ENCODE measurements at regions not wholly inside any gene's neighbourhood (a gene's known extent, or its start where the extent isn't known, plus 50 kb on each side); places are given as distances from the start of the nearest gene placed in this dataset.

- Histone ChIP-seq H3F3A (ENCODE audit: insufficient read depth, low read length, poor library complexity, severe bottlenecking) (no peaks in the 10 kb centered on the region), H3K36me3 (ENCODE audit: insufficient read depth, low read length) (no peaks in the 10 kb centered on the region), H3K27ac (ENCODE audit: low read length) (no peak overlapping the region), H3K79me2 (replicated peaks; ENCODE audit: insufficient read depth, low read length) (no peaks in the 10 kb centered on the region), H3K9me2 (ENCODE audit: insufficient read depth, low read length) (no peaks in the 10 kb centered on the region), H2AFZ (ENCODE audit: low read depth, low read length) (no peak overlapping the region), H3K27me3 (ENCODE audit: insufficient read depth, low read depth, low read length) (no peaks in the 10 kb centered on the region), H3K4me2 (ENCODE audit: low read length) (no peak overlapping the region), H3K9me3 (ENCODE audit: low read length) (no peaks in the 10 kb centered on the region), H4K20me1 (ENCODE audit: insufficient read depth) (no peaks in the 10 kb centered on the region), H3K9ac (ENCODE audit: low read length) (no peak overlapping the region), H3K4me3 (ENCODE audit: low read length) (no peak overlapping the region)
- TF ChIP-seq, protein P1, sequence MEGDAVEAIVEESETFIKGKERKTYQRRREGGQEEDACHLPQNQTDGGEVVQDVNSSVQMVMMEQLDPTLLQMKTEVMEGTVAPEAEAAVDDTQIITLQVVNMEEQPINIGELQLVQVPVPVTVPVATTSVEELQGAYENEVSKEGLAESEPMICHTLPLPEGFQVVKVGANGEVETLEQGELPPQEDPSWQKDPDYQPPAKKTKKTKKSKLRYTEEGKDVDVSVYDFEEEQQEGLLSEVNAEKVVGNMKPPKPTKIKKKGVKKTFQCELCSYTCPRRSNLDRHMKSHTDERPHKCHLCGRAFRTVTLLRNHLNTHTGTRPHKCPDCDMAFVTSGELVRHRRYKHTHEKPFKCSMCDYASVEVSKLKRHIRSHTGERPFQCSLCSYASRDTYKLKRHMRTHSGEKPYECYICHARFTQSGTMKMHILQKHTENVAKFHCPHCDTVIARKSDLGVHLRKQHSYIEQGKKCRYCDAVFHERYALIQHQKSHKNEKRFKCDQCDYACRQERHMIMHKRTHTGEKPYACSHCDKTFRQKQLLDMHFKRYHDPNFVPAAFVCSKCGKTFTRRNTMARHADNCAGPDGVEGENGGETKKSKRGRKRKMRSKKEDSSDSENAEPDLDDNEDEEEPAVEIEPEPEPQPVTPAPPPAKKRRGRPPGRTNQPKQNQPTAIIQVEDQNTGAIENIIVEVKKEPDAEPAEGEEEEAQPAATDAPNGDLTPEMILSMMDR (IDR thresholded peaks at IDR 0.05; ENCODE audit: poor library complexity, severe bottlenecking): no peak
- TF ChIP-seq TAF1 (IDR thresholded peaks at IDR 0.05; ENCODE audit: low read depth) (no peak), EP300 (conservative IDR thresholded peaks at IDR 0.05; ENCODE audit: poor library complexity, severe bottlenecking) (no peak), EZH2 (IDR thresholded peaks at IDR 0.05; ENCODE audit: borderline replicate concordance, insufficient read depth, low read length, poor library complexity, severe bottlenecking) (no peak), MXI1 (conservative IDR thresholded peaks at IDR 0.05; ENCODE audit: poor library complexity, severe bottlenecking) (no peak), SMC3 (conservative IDR thresholded peaks at IDR 0.05; ENCODE audit: poor library complexity) (no peak), POLR2AphosphoS5 (IDR thresholded peaks at IDR 0.05) (no peak), RAD21 (conservative IDR thresholded peaks at IDR 0.05) (no peak)
- TF ChIP-seq, protein P2, sequence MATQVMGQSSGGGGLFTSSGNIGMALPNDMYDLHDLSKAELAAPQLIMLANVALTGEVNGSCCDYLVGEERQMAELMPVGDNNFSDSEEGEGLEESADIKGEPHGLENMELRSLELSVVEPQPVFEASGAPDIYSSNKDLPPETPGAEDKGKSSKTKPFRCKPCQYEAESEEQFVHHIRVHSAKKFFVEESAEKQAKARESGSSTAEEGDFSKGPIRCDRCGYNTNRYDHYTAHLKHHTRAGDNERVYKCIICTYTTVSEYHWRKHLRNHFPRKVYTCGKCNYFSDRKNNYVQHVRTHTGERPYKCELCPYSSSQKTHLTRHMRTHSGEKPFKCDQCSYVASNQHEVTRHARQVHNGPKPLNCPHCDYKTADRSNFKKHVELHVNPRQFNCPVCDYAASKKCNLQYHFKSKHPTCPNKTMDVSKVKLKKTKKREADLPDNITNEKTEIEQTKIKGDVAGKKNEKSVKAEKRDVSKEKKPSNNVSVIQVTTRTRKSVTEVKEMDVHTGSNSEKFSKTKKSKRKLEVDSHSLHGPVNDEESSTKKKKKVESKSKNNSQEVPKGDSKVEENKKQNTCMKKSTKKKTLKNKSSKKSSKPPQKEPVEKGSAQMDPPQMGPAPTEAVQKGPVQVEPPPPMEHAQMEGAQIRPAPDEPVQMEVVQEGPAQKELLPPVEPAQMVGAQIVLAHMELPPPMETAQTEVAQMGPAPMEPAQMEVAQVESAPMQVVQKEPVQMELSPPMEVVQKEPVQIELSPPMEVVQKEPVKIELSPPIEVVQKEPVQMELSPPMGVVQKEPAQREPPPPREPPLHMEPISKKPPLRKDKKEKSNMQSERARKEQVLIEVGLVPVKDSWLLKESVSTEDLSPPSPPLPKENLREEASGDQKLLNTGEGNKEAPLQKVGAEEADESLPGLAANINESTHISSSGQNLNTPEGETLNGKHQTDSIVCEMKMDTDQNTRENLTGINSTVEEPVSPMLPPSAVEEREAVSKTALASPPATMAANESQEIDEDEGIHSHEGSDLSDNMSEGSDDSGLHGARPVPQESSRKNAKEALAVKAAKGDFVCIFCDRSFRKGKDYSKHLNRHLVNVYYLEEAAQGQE (IDR thresholded peaks at IDR 0.05; ENCODE audit: borderline replicate concordance): no peak
Measured at GRCh38 chr10:47248386-47249090, 51.5 kb upstream of the GDF10 start.

DNA sequence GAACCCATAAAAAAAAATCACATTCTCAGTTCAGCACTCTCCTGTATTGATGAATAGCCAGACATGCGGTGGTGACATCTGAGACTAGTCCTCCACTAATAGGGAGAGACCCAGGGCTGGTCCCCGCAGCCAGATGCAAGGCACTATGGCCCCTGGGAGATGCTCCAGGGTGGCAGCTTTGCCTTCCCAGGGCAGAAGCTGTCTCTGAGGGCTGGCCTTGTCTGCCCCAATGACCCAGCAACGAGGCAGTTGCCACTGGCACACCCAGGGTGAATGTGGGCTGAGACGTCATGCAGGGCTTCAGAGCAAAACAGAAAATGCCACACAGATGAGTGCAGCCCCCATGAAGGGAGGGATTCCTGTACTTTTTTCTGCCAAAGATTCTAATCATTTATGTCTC lies 50.1 kb upstream of the GDF10 start:
- no peaks in the 10 kb centered on the region for H3F3A ChIP-seq (ENCODE audit: insufficient read depth, low read length, poor library complexity, severe bottlenecking)
- H3K27me3 ChIP-seq (ENCODE audit: insufficient read depth, low read depth, low read length): no peaks in the 10 kb centered on the region
- H3K9me2 ChIP-seq (ENCODE audit: insufficient read depth, low read length): no peaks in the 10 kb centered on the region
- H3K79me2 ChIP-seq (replicated peaks; ENCODE audit: insufficient read depth, low read length): no peaks in the 10 kb centered on the region
- no peak overlapping the region for H3K27ac ChIP-seq (ENCODE audit: low read length)
- no peaks in the 10 kb centered on the region for H3K9me3 ChIP-seq (ENCODE audit: low read length)
- no peak overlapping the region for H2AFZ ChIP-seq (ENCODE audit: low read depth, low read length)
- no peaks in the 10 kb centered on the region for H3K36me3 ChIP-seq (ENCODE audit: insufficient read depth, low read length)
- H3K9ac ChIP-seq (ENCODE audit: low read length): no peak overlapping the region
- no peaks in the 10 kb centered on the region for H4K20me1 ChIP-seq (ENCODE audit: insufficient read depth)
- TF ChIP-seq EZH2 (IDR thresholded peaks at IDR 0.05; ENCODE audit: borderline replicate concordance, insufficient read depth, low read length, poor library complexity, severe bottlenecking): no peak
- no peak for TF ChIP-seq EP300 (conservative IDR thresholded peaks at IDR 0.05; ENCODE audit: poor library complexity, severe bottlenecking)
- TF ChIP-seq POLR2AphosphoS5 (IDR thresholded peaks at IDR 0.05): no peak
- TF ChIP-seq, protein P1 (IDR thresholded peaks at IDR 0.05; ENCODE audit: poor library complexity, severe bottlenecking): no peak
- no peak for TF ChIP-seq RAD21 (conservative IDR thresholded peaks at IDR 0.05)
- no peak for TF ChIP-seq SMC3 (conservative IDR thresholded peaks at IDR 0.05; ENCODE audit: poor library complexity)
- TF ChIP-seq TAF1 (IDR thresholded peaks at IDR 0.05; ENCODE audit: low read depth): no peak
- TF ChIP-seq, protein P2 (IDR thresholded peaks at IDR 0.05; ENCODE audit: borderline replicate concordance): no peak
- no peak for TF ChIP-seq MXI1 (conservative IDR thresholded peaks at IDR 0.05; ENCODE audit: poor library complexity, severe bottlenecking)
- no peak overlapping the region for H3K4me3 ChIP-seq (ENCODE audit: low read length)
- H3K4me2 ChIP-seq (ENCODE audit: low read length): no peak overlapping the region

Measured in neural cell (in vitro differentiated cells).